ENCODE measurements at regions not wholly inside any gene's neighbourhood (a gene's known extent, or its start where the extent isn't known, plus 50 kb on each side); places are given as distances from the start of the nearest gene placed in this dataset.

DNA sequence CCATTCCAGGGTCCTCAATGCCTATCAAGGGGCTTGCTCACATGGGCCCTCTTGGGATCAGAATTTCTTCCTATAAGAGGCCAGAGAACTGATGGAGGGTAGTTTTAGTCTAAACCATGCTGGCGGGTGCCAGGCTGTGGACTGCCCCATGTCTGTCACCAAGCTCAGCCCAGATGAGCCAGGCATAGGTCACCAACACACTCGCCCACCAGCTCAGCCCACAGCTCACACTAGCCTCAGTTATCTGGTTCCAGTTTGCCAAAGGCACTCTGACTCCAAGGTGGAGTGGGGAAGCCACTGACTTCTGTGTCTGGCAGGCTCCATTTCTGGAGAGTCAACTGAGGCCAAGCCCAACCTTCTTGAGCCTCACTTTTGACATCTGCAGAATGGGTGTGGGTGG lies 50.7 kb upstream of the INSYN1 start:
- no peak for DNase-seq (ENCODE audit: low read depth)
- no peak overlapping the region for H3K4me3 ChIP-seq (ENCODE audit: low read depth, low read length)

DNA sequence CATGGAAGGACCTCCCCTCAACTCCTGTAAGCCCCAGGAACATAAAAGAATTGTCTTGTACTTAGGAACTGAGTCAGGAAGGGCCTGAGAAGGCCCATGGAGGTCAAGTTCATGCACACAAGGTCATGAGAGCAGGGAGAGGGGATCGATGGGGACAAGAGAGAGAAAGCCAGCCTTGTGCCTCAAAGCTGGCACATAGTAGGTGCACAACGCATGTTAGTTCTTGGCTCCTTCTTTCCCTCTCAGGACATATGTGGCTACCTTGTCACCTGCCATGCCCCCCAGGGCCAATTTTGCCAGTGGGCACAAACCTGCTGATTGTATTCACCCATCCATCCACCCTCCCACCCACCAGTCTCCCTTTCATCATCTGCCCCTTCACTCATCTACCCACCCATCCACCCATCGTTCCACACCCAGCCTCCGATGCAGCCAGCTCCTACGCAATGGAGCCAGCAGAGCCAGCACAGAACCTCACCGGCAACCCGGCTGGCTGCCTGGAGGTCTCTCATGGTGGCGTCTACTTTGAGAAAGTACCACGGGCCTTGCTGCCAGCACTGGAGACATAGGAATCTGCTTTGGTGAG lies 52.4 kb upstream of the INSYN1 start:
- TF ChIP-seq, protein P1, sequence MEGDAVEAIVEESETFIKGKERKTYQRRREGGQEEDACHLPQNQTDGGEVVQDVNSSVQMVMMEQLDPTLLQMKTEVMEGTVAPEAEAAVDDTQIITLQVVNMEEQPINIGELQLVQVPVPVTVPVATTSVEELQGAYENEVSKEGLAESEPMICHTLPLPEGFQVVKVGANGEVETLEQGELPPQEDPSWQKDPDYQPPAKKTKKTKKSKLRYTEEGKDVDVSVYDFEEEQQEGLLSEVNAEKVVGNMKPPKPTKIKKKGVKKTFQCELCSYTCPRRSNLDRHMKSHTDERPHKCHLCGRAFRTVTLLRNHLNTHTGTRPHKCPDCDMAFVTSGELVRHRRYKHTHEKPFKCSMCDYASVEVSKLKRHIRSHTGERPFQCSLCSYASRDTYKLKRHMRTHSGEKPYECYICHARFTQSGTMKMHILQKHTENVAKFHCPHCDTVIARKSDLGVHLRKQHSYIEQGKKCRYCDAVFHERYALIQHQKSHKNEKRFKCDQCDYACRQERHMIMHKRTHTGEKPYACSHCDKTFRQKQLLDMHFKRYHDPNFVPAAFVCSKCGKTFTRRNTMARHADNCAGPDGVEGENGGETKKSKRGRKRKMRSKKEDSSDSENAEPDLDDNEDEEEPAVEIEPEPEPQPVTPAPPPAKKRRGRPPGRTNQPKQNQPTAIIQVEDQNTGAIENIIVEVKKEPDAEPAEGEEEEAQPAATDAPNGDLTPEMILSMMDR (IDR thresholded peaks at IDR 0.05; ENCODE audit: low read depth, low read length) = no peak
- TF ChIP-seq, protein P2, sequence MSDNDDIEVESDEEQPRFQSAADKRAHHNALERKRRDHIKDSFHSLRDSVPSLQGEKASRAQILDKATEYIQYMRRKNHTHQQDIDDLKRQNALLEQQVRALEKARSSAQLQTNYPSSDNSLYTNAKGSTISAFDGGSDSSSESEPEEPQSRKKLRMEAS (IDR thresholded peaks at IDR 0.05; ENCODE audit: low read depth, low read length) = no peak
- TF ChIP-seq MYC (IDR thresholded peaks at IDR 0.05; ENCODE audit: low read depth, low read length) (no peak), POLR2A (IDR thresholded peaks at IDR 0.05; ENCODE audit: extremely low read depth, insufficient read length) (no peak)
- no peak overlapping the region for H3K4me3 ChIP-seq (ENCODE audit: low read depth, low read length)
- DNase-seq (ENCODE audit: low read depth) = no peak

More for the DNA sequence above, 50.7 kb upstream of the INSYN1 start:
- no peak for TF ChIP-seq MYC (IDR thresholded peaks at IDR 0.05; ENCODE audit: low read depth, low read length)
- TF ChIP-seq, protein P1 (IDR thresholded peaks at IDR 0.05; ENCODE audit: low read depth, low read length) = no peak

DNA sequence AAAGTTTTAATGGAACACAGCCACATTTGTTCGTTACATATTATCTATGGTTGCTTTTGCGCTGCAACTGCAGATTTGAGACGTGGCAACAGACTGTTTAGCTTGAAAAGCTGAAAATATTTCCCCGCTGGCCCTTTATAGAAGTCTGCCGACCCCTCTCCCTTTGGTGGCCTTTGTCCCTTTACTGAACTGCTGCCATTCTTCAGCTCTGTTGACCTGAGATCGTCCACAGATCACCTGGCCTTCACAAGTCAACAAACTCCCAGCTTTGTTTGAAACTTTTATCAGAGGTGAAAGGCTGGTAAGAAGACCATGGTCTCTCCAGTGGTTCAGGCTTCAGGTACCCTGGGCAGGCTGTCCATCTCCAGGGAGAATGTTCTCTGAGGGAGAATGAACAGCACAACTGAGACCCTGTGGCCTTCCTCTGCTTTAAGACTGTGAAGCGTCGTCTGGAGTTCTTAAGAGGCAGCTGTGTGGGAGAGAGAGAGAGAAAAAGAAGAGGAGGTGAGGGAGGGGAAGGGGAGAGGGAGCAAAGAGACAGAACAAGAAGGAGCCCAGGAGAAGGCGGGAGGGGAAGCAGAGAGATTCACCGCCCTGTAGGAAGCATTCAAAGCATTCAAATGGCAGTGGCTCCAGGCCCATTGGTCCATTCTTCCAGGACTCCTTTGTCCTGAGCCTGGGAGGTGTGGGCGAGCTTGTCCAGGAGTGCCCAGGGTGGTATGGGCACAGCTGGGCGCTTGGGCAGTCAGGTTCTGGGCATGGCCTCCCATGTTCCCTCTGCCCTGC lies 53.7 kb upstream of the INSYN1 start:
- no peak for TF ChIP-seq POLR2A (IDR thresholded peaks at IDR 0.05; ENCODE audit: extremely low read depth, insufficient read length)
- TF ChIP-seq, protein P1 (IDR thresholded peaks at IDR 0.05; ENCODE audit: low read depth, low read length) = no peak
- TF ChIP-seq, protein P2 (IDR thresholded peaks at IDR 0.05; ENCODE audit: low read depth, low read length) = no peak
- TF ChIP-seq MYC (IDR thresholded peaks at IDR 0.05; ENCODE audit: low read depth, low read length) = no peak
- no peak for DNase-seq (ENCODE audit: low read depth)

DNA sequence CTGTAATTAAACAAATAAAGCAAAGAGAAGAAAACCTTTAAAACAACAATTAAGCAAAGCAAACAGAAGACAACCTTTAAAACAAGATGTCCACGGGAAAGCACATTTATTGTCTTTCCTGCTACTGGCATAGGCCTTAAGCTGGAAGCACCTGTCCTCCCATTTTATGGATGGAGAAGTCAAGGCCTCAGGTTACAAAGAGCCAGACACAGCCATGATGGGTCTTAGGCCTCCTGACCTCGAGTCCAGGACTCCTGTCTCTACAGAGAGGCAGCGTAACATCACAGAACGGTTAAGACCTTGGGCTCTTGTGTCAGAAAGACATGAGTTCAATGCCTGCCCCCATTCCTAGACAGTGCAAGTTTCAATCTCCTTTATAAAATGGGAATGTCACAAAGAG lies 54.7 kb upstream of the INSYN1 start:
- TF ChIP-seq MYC (IDR thresholded peaks at IDR 0.05; ENCODE audit: low read depth, low read length) = no peak
- TF ChIP-seq, protein P2 (IDR thresholded peaks at IDR 0.05; ENCODE audit: low read depth, low read length) = no peak
- TF ChIP-seq POLR2A (IDR thresholded peaks at IDR 0.05; ENCODE audit: extremely low read depth, insufficient read length) = no peak
- TF ChIP-seq, protein P1 (IDR thresholded peaks at IDR 0.05; ENCODE audit: low read depth, low read length) = no peak
- no peak overlapping the region for H3K4me3 ChIP-seq (ENCODE audit: low read depth, low read length)
- DNase-seq (ENCODE audit: low read depth) = no peak

More for the DNA sequence above, 53.7 kb upstream of the INSYN1 start:
- no peak overlapping the region for H3K4me3 ChIP-seq (ENCODE audit: low read depth, low read length)

DNA sequence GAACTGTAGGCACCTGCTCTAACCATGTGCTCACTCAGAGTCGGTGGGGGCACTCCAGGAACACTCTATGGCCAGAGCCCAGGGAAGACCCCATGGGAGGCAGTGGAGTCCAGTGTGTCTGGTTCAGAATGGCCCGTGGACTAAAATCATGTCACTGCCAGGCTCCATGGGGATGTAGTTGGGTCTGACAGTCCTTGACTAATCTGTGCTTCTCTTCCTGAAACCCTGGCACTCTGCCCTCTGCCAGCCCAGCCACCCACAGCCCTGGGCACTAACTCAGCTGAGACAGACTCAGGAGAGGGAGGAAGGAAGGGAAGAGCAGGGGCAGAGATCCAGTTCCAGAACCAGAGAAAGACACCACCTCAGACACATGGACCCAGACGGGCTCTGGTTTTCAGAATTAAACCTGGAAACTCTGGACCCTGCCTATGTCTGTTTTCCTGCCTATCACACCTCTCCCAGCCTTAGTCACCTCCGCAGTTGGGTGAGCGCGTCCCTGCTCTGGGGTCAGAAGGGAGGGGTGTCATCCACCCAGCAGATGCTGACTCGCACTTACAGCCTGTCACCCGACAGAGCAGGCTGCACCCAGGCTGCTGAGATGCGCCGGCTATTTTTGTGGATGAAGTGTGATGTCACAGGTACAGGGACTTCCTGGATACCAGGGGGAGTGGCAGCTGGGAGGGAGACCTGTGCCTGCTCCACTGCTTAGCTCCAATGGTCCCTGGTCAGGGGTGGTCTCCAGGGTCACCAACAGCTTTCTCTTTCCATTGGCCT lies 56.8 kb upstream of the INSYN1 start:
- peak; percentile 4 for DNase-seq (ENCODE audit: low read depth)
- H3K4me3 ChIP-seq (ENCODE audit: low read depth, low read length) = no peak overlapping the region
- TF ChIP-seq POLR2A (IDR thresholded peaks at IDR 0.05; ENCODE audit: extremely low read depth, insufficient read length) (no peak), MYC (IDR thresholded peaks at IDR 0.05; ENCODE audit: low read depth, low read length) (no peak)
- TF ChIP-seq, protein P2 (IDR thresholded peaks at IDR 0.05; ENCODE audit: low read depth, low read length) = no peak
- TF ChIP-seq, protein P1 (IDR thresholded peaks at IDR 0.05; ENCODE audit: low read depth, low read length) = no peak

All from NB4 (cell line).